Ishikawa (cell line): ENCODE measurements at regions not wholly inside any gene's neighbourhood (a gene's known extent, or its start where the extent isn't known, plus 50 kb on each side); places are given as distances from the start of the nearest gene placed in this dataset.

Experiments
- CEBPB ChIP-seq: IDR thresholded peaks from 2 replicates; pipeline ENCODE4 v1.6.1; 2012
- EGR1 ChIP-seq: IDR thresholded peaks from 2 replicates; pipeline ENCODE4 v1.6.1; 2012
- EP300 ChIP-seq: IDR thresholded peaks from 2 replicates; pipeline ENCODE4 v1.6.1; 2012; ENCODE audit warnings: borderline replicate concordance
- FOXM1 ChIP-seq: IDR thresholded peaks from 2 replicates; pipeline ENCODE4 v1.6.1; 2012; ENCODE audit warnings: low read depth, borderline replicate concordance
- NFIC ChIP-seq: IDR thresholded peaks from 2 replicates; pipeline ENCODE4 v1.6.1; 2012
- REST ChIP-seq: IDR thresholded peaks from 2 replicates; pipeline ENCODE4 v1.6.1; 2012; ENCODE audit warnings: low read depth, mild to moderate bottlenecking
- USF1 ChIP-seq: IDR thresholded peaks from 2 replicates; pipeline ENCODE4 v1.6.1; 2012
- YY1 ChIP-seq: IDR thresholded peaks from 2 replicates; pipeline ENCODE4 v1.6.1; 2012; ENCODE audit warnings: low read depth

GRCh38 chr12:76641961-76642360, 82.4 kb upstream of the OSBPL8 start:
- TF ChIP-seq EP300 = no peak
- TF ChIP-seq FOXM1 = no peak
- no peak for TF ChIP-seq REST
- no peak for TF ChIP-seq NFIC
- TF ChIP-seq YY1 = no peak
- TF ChIP-seq CEBPB = no peak
- TF ChIP-seq EGR1 = no peak
- TF ChIP-seq USF1 = no peak
